ENCODE measurements at regions not wholly inside any gene's neighbourhood (a gene's known extent, or its start where the extent isn't known, plus 50 kb on each side); places are given as distances from the start of the nearest gene placed in this dataset.
"Not testable (repeated sequence)": the region's sequence is repeated elsewhere in the genome, so short reads cannot be mapped to it uniquely, and the experiment has no call there.

DNA sequence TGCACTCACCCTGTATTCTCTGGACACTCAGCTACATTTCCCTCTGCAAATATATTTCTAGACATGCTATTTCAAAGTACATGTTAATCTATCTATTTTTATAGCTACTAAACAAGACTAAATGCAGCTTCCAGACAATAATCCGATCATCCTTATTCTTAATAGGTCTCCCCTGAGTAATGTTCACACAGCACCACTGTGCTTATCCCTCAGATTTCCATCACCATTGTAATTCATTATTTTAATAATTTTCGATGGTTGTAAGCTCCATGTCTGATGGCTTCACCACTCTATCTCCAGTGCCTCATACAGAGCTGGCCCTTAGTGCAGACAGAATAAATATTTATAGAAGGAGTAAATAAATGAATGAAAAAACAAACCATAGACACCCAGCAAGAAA lies 117.5 kb downstream of the ANXA2 start:
- no peaks in the 10 kb centered on the region for H3K79me2 ChIP-seq (ENCODE audit: insufficient read depth, low read length)
- H3K4me3 ChIP-seq (ENCODE audit: insufficient read depth, low read depth, low read length), result no peak overlapping the region
- H3K27ac ChIP-seq (ENCODE audit: low read depth, low read length), result no peak overlapping the region
- H3K4me1 ChIP-seq (ENCODE audit: insufficient read depth, low read length), result no peaks in the 10 kb centered on the region
- H3K27me3 Mint-ChIP-seq (ENCODE audit: low read depth, unreplicated experiment), result peaks cover 2% of the 10 kb centered on the region
- H3K9ac ChIP-seq (ENCODE audit: low read length), result no peak overlapping the region
- DNase-seq (ENCODE audit: low read depth) (no peak), FAIRE-seq (no peak)
- no peak overlapping the region for H3K4me3 Mint-ChIP-seq (ENCODE audit: unreplicated experiment)
- H2AFZ ChIP-seq (ENCODE audit: low read depth, low read length), result no peak overlapping the region
- H3K36me3 Mint-ChIP-seq (ENCODE audit: low read depth, unreplicated experiment), result no peaks in the 10 kb centered on the region
- TF ChIP-seq, protein P1, sequence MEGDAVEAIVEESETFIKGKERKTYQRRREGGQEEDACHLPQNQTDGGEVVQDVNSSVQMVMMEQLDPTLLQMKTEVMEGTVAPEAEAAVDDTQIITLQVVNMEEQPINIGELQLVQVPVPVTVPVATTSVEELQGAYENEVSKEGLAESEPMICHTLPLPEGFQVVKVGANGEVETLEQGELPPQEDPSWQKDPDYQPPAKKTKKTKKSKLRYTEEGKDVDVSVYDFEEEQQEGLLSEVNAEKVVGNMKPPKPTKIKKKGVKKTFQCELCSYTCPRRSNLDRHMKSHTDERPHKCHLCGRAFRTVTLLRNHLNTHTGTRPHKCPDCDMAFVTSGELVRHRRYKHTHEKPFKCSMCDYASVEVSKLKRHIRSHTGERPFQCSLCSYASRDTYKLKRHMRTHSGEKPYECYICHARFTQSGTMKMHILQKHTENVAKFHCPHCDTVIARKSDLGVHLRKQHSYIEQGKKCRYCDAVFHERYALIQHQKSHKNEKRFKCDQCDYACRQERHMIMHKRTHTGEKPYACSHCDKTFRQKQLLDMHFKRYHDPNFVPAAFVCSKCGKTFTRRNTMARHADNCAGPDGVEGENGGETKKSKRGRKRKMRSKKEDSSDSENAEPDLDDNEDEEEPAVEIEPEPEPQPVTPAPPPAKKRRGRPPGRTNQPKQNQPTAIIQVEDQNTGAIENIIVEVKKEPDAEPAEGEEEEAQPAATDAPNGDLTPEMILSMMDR (IDR thresholded peaks at IDR 0.05; ENCODE audit: insufficient read depth, low read depth, low read length), result no peak
- TF ChIP-seq EZH2 (IDR thresholded peaks at IDR 0.05; ENCODE audit: insufficient read depth, low read length), result no peak
- no peak overlapping the region for H3K4me2 ChIP-seq (ENCODE audit: low read length)
- H3K9me3 Mint-ChIP-seq (ENCODE audit: unreplicated experiment), result peaks cover 6% of the 10 kb centered on the region
- H3K27ac Mint-ChIP-seq (ENCODE audit: unreplicated experiment), result no peak overlapping the region
- no peaks in the 10 kb centered on the region for H3K36me3 ChIP-seq (ENCODE audit: insufficient read depth, low read length)
- no peaks in the 10 kb centered on the region for H3K9me3 ChIP-seq (ENCODE audit: insufficient read depth, low read depth, low read length)
- no peaks in the 10 kb centered on the region for H4K20me1 ChIP-seq (ENCODE audit: insufficient read depth, low read length)
- H3K27me3 ChIP-seq (ENCODE audit: insufficient read depth, low read length), result peaks cover 11% of the 10 kb centered on the region
- H3K4me1 Mint-ChIP-seq (ENCODE audit: low read depth, unreplicated experiment), result no peaks in the 10 kb centered on the region

DNA sequence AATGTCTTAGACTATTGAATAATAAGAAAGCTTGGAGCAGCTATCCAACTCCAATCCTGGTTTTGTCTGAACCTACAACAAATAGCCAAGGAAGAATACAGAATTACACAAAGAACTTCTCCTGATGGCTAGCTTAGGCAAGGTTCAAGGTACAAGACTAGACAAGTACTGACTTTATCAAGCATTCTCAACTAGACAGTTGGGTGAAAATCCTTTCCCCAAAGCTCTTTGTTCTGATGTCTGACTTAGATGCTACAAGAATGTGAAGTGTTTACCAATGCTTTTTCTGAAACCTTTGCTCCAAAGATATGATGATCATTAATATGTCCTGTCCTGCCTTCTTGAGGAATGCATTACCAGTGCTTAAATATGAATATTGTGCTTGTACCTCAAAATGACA lies 113.8 kb downstream of the ANXA2 start:
- peaks cover 3% of the 10 kb centered on the region for H3K27me3 Mint-ChIP-seq (ENCODE audit: low read depth, unreplicated experiment)
- FAIRE-seq, result no peak

DNA sequence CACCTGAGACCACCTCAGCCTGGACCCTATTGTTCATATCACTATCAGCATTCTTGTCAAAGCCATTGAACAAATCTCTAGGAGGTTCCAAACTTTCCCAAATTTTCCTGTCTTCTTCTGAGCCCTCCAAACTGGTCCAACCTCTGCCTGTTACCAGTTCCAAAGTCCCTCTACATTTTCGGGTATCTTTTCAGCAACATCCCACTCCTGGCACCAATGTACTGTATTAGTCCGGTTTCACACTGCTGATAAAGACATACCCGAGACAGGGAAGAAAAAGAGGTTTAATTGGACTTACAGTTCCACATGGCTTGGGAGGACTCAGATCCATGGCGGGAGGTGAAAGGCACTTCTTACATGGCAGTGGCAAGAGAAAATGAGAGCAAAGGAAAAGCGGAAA lies 101.9 kb downstream of the ANXA2 start:
- not testable (repeated sequence) for H3K4me3 Mint-ChIP-seq (ENCODE audit: unreplicated experiment); FAIRE-seq; H3K27ac ChIP-seq (ENCODE audit: low read depth, low read length); H3K36me3 Mint-ChIP-seq (ENCODE audit: low read depth, unreplicated experiment); H3K4me1 Mint-ChIP-seq (ENCODE audit: low read depth, unreplicated experiment); H3K27me3 Mint-ChIP-seq (ENCODE audit: low read depth, unreplicated experiment); H3K36me3 ChIP-seq (ENCODE audit: insufficient read depth, low read length); H3K9me3 Mint-ChIP-seq (ENCODE audit: unreplicated experiment); H3K9me3 ChIP-seq (ENCODE audit: insufficient read depth, low read depth, low read length); DNase-seq (ENCODE audit: low read depth); H3K4me2 ChIP-seq (ENCODE audit: low read length); H3K9ac ChIP-seq (ENCODE audit: low read length); H3K4me3 ChIP-seq (ENCODE audit: insufficient read depth, low read depth, low read length); H3K27ac Mint-ChIP-seq (ENCODE audit: unreplicated experiment); H4K20me1 ChIP-seq (ENCODE audit: insufficient read depth, low read length); H3K79me2 ChIP-seq (ENCODE audit: insufficient read depth, low read length); H3K4me1 ChIP-seq (ENCODE audit: insufficient read depth, low read length); H3K27me3 ChIP-seq (ENCODE audit: insufficient read depth, low read length); H2AFZ ChIP-seq (ENCODE audit: low read depth, low read length)

More for the DNA sequence above, 113.8 kb downstream of the ANXA2 start:
- Histone ChIP-seq H3K9me3 (ENCODE audit: insufficient read depth, low read depth, low read length) (no peaks in the 10 kb centered on the region), H2AFZ (ENCODE audit: low read depth, low read length) (no peak overlapping the region), H3K27me3 (ENCODE audit: insufficient read depth, low read length) (peaks cover 12% of the 10 kb centered on the region), H3K9ac (ENCODE audit: low read length) (no peak overlapping the region), H3K4me1 (ENCODE audit: insufficient read depth, low read length) (no peaks in the 10 kb centered on the region), H3K4me2 (ENCODE audit: low read length) (no peak overlapping the region), H4K20me1 (ENCODE audit: insufficient read depth, low read length) (no peaks in the 10 kb centered on the region), H3K4me3 (ENCODE audit: insufficient read depth, low read depth, low read length) (no peak overlapping the region), H3K36me3 (ENCODE audit: insufficient read depth, low read length) (no peaks in the 10 kb centered on the region), H3K79me2 (ENCODE audit: insufficient read depth, low read length) (no peaks in the 10 kb centered on the region), H3K27ac (ENCODE audit: low read depth, low read length) (no peak overlapping the region)
- Mint-ChIP-seq H3K9me3 (ENCODE audit: unreplicated experiment) (peaks cover 6% of the 10 kb centered on the region), H3K27ac (ENCODE audit: unreplicated experiment) (no peak overlapping the region), H3K4me1 (ENCODE audit: low read depth, unreplicated experiment) (no peaks in the 10 kb centered on the region), H3K4me3 (ENCODE audit: unreplicated experiment) (no peak overlapping the region), H3K36me3 (ENCODE audit: low read depth, unreplicated experiment) (no peaks in the 10 kb centered on the region)
- no peak for TF ChIP-seq EZH2 (IDR thresholded peaks at IDR 0.05; ENCODE audit: insufficient read depth, low read length)
- TF ChIP-seq, protein P1 (IDR thresholded peaks at IDR 0.05; ENCODE audit: insufficient read depth, low read depth, low read length), result no peak
- DNase-seq (ENCODE audit: low read depth), result no peak
